Left ventricle myocardium inferior (tissue), 1 donor: ENCODE measurements at regions not wholly inside any gene's neighbourhood (a gene's known extent, or its start where the extent isn't known, plus 50 kb on each side); places are given as distances from the start of the nearest gene placed in this dataset.

ENCODE experiments used
- DNase-seq: peaks from one replicate; pipeline ENCODE4 v3.0.0-alpha.2; 2020
- H3K27ac ChIP-seq: fragments of 200-600 bp; replicated peaks from 2 replicates; pipeline ENCODE4 v1.8.0; 2021
- H3K27me3 ChIP-seq: fragments of 200-600 bp; 2 replicates; pipeline ENCODE4 v1.8.0; 2021; ENCODE audit warnings: low read depth
- H3K36me3 ChIP-seq: fragments of 200-600 bp; 2 replicates; pipeline ENCODE4 v1.8.0; 2021
- H3K4me1 ChIP-seq: fragments of 200-600 bp; 2 replicates; pipeline ENCODE4 v1.8.0; 2021
- H3K4me3 ChIP-seq: fragments of 200-600 bp; 2 replicates; pipeline ENCODE4 v1.8.0; 2021; ENCODE audit warnings: mild to moderate bottlenecking, moderate library complexity
- H3K9me3 ChIP-seq: fragments of 200-600 bp; replicated peaks from 2 replicates; pipeline ENCODE4 v1.8.0; 2021
- intact Hi-C: fragments of 100-400 bp; cut with micrococcal nuclease; formaldehyde crosslinking; loops from one replicate; pipeline ENCODE4 v1.11.0; 2022
- TF ChIP-seq, protein P1 (sequence below): fragments of 200-600 bp; IDR thresholded peaks from 2 replicates; pipeline ENCODE4 v1.8.0; 2021; ENCODE audit warnings: antibody characterized with exemption, mild to moderate bottlenecking, borderline replicate concordance
- donor health status: DM: no; HTN: yes; CAD: no; lungs with severe emphysema.

DNA sequence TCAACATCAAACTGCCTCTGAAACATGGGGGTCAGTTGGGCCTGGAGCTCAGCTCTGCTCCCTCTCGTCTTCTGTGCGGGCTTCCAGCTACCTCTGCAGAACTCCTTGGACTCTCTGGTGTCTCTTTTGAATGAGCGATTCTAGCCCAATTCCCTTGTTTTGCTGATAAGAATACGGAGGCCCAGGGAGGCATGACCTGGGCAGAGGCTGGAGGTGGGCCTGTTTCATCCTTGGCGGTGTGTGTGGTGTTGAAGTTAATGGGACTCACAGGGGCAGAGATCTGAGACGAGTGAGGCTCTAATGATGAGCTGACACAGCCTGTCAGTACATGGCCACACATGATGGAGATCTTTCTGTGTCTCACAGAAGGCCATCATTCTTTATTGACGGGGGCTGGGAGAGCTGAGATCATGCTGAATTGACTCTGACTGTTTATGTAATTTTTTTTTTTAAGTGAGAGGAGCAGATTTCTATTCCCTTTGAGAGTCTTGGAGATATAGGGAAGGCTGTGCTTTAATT is 134.5 kb downstream of the URB2 start:
- Histone ChIP-seq H3K4me3 (no peak overlapping the region), H3K27me3 (no peaks in the 10 kb centered on the region), H3K4me1 (no peaks in the 10 kb centered on the region), H3K27ac (no peak overlapping the region), H3K36me3 (no peaks in the 10 kb centered on the region), H3K9me3 (peaks cover 25% of the 10 kb centered on the region)
- DNase-seq: no peak
- TF ChIP-seq, protein P1, sequence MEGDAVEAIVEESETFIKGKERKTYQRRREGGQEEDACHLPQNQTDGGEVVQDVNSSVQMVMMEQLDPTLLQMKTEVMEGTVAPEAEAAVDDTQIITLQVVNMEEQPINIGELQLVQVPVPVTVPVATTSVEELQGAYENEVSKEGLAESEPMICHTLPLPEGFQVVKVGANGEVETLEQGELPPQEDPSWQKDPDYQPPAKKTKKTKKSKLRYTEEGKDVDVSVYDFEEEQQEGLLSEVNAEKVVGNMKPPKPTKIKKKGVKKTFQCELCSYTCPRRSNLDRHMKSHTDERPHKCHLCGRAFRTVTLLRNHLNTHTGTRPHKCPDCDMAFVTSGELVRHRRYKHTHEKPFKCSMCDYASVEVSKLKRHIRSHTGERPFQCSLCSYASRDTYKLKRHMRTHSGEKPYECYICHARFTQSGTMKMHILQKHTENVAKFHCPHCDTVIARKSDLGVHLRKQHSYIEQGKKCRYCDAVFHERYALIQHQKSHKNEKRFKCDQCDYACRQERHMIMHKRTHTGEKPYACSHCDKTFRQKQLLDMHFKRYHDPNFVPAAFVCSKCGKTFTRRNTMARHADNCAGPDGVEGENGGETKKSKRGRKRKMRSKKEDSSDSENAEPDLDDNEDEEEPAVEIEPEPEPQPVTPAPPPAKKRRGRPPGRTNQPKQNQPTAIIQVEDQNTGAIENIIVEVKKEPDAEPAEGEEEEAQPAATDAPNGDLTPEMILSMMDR: no peak
- intact Hi-C loops: no loop called here

DNA sequence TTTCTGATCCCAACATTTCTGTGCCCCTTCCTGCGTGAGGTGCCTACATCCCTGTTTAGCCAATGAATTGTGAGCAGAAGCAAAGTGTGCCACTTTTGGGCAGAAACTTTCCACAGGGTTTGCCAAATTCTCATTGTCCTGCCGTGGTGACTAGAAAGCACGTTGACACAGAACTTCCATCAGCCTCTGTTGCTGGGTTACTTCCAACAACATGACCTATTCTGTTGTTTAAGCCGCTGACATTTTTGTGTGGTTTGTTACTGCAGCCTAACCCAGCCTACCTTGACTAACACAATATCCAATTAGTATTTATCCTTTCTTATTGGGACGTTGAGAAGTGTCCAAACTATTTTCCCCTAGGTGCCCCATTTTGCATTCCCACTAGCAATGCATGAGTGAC is 136.8 kb downstream of the URB2 start:
- no peaks in the 10 kb centered on the region for H3K4me1 ChIP-seq
- TF ChIP-seq, protein P1: no peak
- intact Hi-C loops: no loop called here
- no peaks in the 10 kb centered on the region for H3K36me3 ChIP-seq
- no peak for DNase-seq
- H3K4me3 ChIP-seq: no peak overlapping the region
- peaks cover 9% of the 10 kb centered on the region for H3K27me3 ChIP-seq
- H3K27ac ChIP-seq: no peak overlapping the region
- H3K9me3 ChIP-seq: peaks cover 3% of the 10 kb centered on the region

DNA sequence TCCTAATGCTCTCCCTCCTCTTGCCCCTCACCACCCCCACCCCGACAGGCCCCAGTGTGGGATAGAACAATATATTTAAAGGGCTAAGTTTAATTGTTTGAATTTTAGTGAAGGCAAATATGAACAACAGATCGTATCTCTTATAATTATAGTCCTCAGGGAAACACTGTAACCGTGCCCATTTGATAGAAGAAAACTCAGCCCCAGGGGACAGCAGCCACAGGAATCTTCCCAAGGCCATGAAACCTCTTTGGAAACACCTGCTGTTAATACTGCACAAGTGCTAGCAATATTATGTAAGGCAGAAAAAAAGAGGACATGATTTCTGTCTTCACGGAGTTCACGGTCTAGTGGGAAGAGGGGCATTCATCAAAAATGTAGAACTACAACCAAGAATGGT is 142.2 kb downstream of the URB2 start:
- intact Hi-C loops: no loop called here
- TF ChIP-seq, protein P1: no peak
- Histone ChIP-seq H3K27ac (no peak overlapping the region), H3K9me3 (peaks cover 3% of the 10 kb centered on the region), H3K36me3 (no peaks in the 10 kb centered on the region), H3K4me1 (no peaks in the 10 kb centered on the region), H3K27me3 (peaks cover 40% of the 10 kb centered on the region), H3K4me3 (no peak overlapping the region)
- no peak for DNase-seq

DNA sequence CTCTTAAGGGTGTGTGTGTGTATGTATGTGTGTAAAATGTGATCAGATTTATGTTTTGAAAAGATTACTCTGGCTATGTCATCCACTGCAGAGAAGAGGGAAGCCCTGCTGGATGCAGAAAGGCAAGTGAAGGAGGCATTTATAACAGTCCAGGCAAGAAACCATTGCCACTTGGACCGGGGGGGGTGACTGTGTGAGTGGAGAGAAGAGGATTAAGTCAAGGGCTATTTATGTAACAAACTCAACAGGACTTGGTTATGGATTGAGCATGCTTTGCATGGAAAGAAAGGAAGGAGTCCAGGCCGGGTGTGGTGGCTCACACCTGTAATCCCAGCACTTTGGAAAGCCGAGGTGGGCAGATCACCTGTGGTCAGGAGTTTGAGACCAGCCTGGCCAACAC is 143.0 kb downstream of the URB2 start:
- TF ChIP-seq, protein P1: no peak
- intact Hi-C loops: no loop called here
- DNase-seq: no peak
- H3K27ac ChIP-seq: no peak overlapping the region
- H3K36me3 ChIP-seq: no peaks in the 10 kb centered on the region
- no peak overlapping the region for H3K4me3 ChIP-seq
- no peaks in the 10 kb centered on the region for H3K4me1 ChIP-seq
- H3K27me3 ChIP-seq: peaks cover 47% of the 10 kb centered on the region
- H3K9me3 ChIP-seq: peaks cover 3% of the 10 kb centered on the region

DNA sequence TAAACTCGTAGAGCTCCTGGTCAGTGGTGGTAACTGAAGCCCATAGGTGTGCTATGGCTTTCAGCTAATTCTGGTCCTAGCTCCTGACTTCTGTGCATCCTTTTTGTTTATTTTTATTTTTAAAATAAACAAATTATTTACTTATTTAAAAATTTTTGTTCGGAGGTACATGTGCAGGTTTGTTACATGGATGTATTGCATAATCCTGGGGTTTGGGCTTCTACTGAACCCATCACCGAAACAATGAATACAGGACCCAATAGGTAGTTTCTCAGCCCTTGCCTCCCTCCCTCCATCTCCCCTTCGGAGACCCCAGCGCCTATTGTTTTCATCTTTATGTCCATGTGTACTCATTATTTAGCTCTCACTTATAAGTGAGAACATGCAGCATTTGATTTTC is 143.8 kb downstream of the URB2 start:
- peaks cover 51% of the 10 kb centered on the region for H3K27me3 ChIP-seq
- TF ChIP-seq, protein P1: no peak
- peaks cover 3% of the 10 kb centered on the region for H3K9me3 ChIP-seq
- DNase-seq: no peak
- H3K4me3 ChIP-seq: no peak overlapping the region
- no peaks in the 10 kb centered on the region for H3K36me3 ChIP-seq
- H3K4me1 ChIP-seq: no peaks in the 10 kb centered on the region
- intact Hi-C loops: no loop called here
- no peak overlapping the region for H3K27ac ChIP-seq
